ENCODE measurements at regions not wholly inside any gene's neighbourhood (a gene's known extent, or its start where the extent isn't known, plus 50 kb on each side); places are given as distances from the start of the nearest gene placed in this dataset.

GRCh38 chr4:177528620-177529019 is 86.4 kb upstream of the AGA start:
- no peak for TF ChIP-seq HDAC2 (IDR thresholded peaks at IDR 0.05)
- no peak for TF ChIP-seq ZNF384 (IDR thresholded peaks at IDR 0.05; ENCODE audit: borderline replicate concordance, low read depth, low read length)
- no peak for TF ChIP-seq TCF3 (IDR thresholded peaks at IDR 0.05; ENCODE audit: borderline replicate concordance, insufficient read depth, low read depth, low read length)
- no peak for TF ChIP-seq CTCF (IDR thresholded peaks at IDR 0.05 in 2 of 3, conservative IDR thresholded peaks at IDR 0.05 in 1 of 3; ENCODE audit: control insufficient read depth in 2 of 3, extremely low read depth in 1 of 3, insufficient read depth in 1 of 3, low read depth in 3 of 3, low read length in 3 of 3)
- TF ChIP-seq USF1 (IDR thresholded peaks at IDR 0.05; ENCODE audit: borderline replicate concordance, extremely low read length, insufficient read depth, low read depth, low read length) = no peak
- no peak for TF ChIP-seq BCL3 (IDR thresholded peaks at IDR 0.05; ENCODE audit: borderline replicate concordance, insufficient read depth, low read depth, low read length, poor library complexity, severe bottlenecking)
- no peak for TF ChIP-seq FOS (IDR thresholded peaks at IDR 0.05; ENCODE audit: borderline replicate concordance, extremely low read depth, insufficient read length)
- no peak for TF ChIP-seq CEBPZ (IDR thresholded peaks at IDR 0.05; ENCODE audit: low read depth, low read length)
- no peak for TF ChIP-seq RFX5 (IDR thresholded peaks at IDR 0.05; ENCODE audit: low read depth, low read length)
- no peak overlapping the region for H3K4me3 ChIP-seq
- in situ Hi-C loops (cut with MboI) = no loop called here
- no peaks in the 10 kb centered on the region for H3K79me2 ChIP-seq (ENCODE audit: control insufficient read depth, insufficient read depth, low read length)
- H3K27ac ChIP-seq (ENCODE audit: control insufficient read depth, insufficient read depth) = no peak overlapping the region
- POLR2A ChIA-PET = no interaction called here
- no peak for FAIRE-seq
- no peaks in the 10 kb centered on the region for H3K4me1 ChIP-seq (ENCODE audit: control insufficient read depth, insufficient read depth, low read length)
- RAD21 ChIA-PET (ENCODE audit: unreplicated experiment) = no interaction called here
- no peaks in the 10 kb centered on the region for H3K27me3 ChIP-seq (replicated peaks in 1 of 2; ENCODE audit: control insufficient read depth in 2 of 2, insufficient read depth in 2 of 2, low read length in 1 of 2)
- SMC1A ChIA-PET (ENCODE audit: uncharacterized antibody, unreplicated experiment) = no interaction called here
- WGBS (ENCODE audit: insufficient coverage, insufficient replicate concordance, low lambda C conversion rate, missing lambda C conversion rate) = 27% methylated on average over 5 of the region's 5 CpGs
- no peak overlapping the region for H3K4me2 ChIP-seq (ENCODE audit: control insufficient read depth, insufficient read depth)
- H4K20me1 ChIP-seq (ENCODE audit: control insufficient read depth, insufficient read depth) = no peaks in the 10 kb centered on the region
- ATAC-seq = no peak
- intact Hi-C loops (cut with micrococcal nuclease; ENCODE audit: unreplicated experiment) = no loop called here
- CTCF ChIA-PET = no interaction called here
- BruUV-seq (replicated peaks) = no TSS peak
- no peaks in the 10 kb centered on the region for H3K9me3 ChIP-seq (replicated peaks; ENCODE audit: control insufficient read depth, insufficient read depth, low read length)
- no peaks in the 10 kb centered on the region for H3K36me3 ChIP-seq (ENCODE audit: control insufficient read depth in 2 of 2, insufficient read depth in 2 of 2, low read length in 1 of 2)
- H3K9ac ChIP-seq (ENCODE audit: control insufficient read depth, insufficient read depth, low read length) = no peak overlapping the region
- H2AFZ ChIP-seq (ENCODE audit: control insufficient read depth, low read depth, low read length) = no peak overlapping the region
- DNase-seq (ENCODE audit: low read depth, low spot score) = no peak

Data from GM12878 (cell line).